ENCODE measurements at regions not wholly inside any gene's neighbourhood (a gene's known extent, or its start where the extent isn't known, plus 50 kb on each side); places are given as distances from the start of the nearest gene placed in this dataset.
A peak's percentile ranks its signal among the peaks of the same experiment; 100 is the strongest.

DNA sequence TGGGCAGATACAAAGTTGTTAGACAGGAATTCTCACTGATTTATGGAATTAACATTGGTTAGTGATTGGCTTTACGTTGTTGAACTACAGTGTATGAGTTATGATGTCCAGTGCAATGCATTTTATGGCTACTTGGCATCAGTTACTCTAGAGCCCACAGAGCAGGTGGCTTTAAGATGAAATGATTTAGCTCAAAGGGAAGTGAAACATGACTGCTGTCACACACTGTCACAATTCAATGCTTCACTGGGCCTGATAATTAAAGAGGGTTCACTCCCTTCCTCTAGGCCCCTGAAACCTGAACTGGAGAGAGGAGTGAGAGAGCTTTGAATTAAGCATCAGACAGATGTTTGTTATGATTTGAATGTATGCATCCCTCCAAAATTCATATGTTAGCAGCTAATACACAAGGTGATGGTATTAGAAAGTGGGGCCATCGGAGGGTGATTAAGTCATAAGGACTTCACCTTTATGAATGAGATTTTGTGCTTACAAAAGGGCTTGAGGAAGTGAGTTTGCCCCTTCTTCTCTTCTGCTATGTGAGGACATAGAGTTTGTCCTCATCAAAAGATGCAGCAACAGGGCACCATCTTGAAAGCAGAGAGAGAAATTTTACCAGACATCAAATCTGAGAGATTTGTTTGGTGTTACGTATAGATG is 175.8 kb upstream of the GRIN2B start:
- TF ChIP-seq CTCF (IDR thresholded peaks at IDR 0.05 in 4 of 5, conservative IDR thresholded peaks at IDR 0.05 in 1 of 5) (no peak), POLR2A (IDR thresholded peaks at IDR 0.05) (no peak)
- H3K27ac ChIP-seq, result no peak overlapping the region
- no peaks in the 10 kb centered on the region for H3K9me3 ChIP-seq
- no peak overlapping the region for H3K4me3 ChIP-seq
- ATAC-seq, result no peak
- intact Hi-C loops (cut with DNase I; ENCODE audit: low total_unique reads) (no loop called here), in situ Hi-C loops (cut with MboI; ENCODE audit: low sequenced_read_pairs in 4 of 4) (loop anchor here (25.0 kb wide), 4 partner anchors 295 to 1245 kb away; no protein-coding TSS in a partner anchor)
- H3K27me3 ChIP-seq, result no peaks in the 10 kb centered on the region
- DNase-seq, result no peak
- H3K36me3 ChIP-seq, result no peaks in the 10 kb centered on the region
- no peaks in the 10 kb centered on the region for H3K4me1 ChIP-seq

DNA sequence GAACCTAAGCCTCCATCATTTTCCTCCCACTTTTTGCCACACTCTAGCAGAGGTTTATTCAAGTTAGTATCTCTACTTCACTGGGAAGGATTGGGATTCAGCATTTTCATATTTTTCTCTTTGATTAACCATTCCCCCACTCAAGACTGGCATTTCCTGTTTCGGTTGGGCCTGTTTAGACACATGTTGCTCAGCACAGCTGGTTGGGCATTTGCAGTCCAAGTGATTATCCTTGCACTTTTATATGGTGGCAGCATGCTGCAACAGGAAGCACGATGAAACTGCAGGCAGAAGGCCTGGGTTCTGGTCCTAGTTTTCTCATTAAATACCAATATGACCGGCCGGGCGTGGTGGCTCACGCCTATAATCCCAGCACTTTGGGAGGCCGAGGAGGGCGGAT is 182.9 kb upstream of the GRIN2B start:
- in situ Hi-C loops (cut with MboI; ENCODE audit: low sequenced_read_pairs in 4 of 4), result loop anchor here (10.0 to 25.0 kb wide), 5 partner anchors 299 to 1252 kb away; no protein-coding TSS in a partner anchor
- H3K27me3 ChIP-seq, result no peaks in the 10 kb centered on the region
- DNase-seq (no peak), ATAC-seq (no peak)
- no peaks in the 10 kb centered on the region for H3K4me1 ChIP-seq
- no peak overlapping the region for H3K4me3 ChIP-seq
- no peaks in the 10 kb centered on the region for H3K36me3 ChIP-seq
- no peaks in the 10 kb centered on the region for H3K9me3 ChIP-seq
- H3K27ac ChIP-seq, result no peak overlapping the region
- TF ChIP-seq CTCF (IDR thresholded peaks at IDR 0.05 in 4 of 5, conservative IDR thresholded peaks at IDR 0.05 in 1 of 5) (no peak), POLR2A (IDR thresholded peaks at IDR 0.05) (no peak)
- intact Hi-C loops (cut with DNase I; ENCODE audit: low total_unique reads), result no loop called here

DNA sequence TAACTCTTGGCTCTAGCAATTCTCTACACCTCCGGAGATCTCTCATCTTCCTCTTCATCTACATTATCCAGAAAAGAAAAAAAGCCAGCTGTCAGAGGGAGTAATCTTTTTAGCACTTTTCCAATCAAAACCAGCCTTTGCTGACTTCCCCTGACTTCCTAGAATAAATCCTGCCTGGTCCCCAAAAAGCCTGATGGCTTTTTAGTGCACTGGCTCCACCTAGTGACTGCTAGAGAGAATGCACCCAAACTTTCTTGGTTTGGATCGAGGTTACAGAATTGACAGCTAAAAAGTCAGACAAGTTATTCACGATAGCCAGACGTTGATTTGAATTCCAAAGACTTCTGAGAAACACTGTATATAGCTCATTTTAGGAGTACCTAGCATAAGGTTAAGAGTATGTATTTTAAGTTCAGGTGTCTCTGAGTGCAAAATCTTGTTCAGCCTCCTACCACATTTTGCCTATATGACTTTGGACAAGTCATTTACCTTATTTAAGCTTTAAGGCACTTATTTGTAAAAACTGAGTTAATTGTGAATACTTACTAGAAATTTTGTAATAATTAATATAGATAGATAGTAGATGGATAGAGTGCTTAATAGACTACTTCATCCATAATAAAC is 185.7 kb upstream of the GRIN2B start:
- in situ Hi-C loops (cut with MboI; ENCODE audit: low sequenced_read_pairs in 4 of 4), result loop anchor here (10.0 to 25.0 kb wide), 5 partner anchors 302 to 1255 kb away; no protein-coding TSS in a partner anchor
- Histone ChIP-seq H3K36me3 (no peaks in the 10 kb centered on the region), H3K4me1 (no peaks in the 10 kb centered on the region), H3K27me3 (no peaks in the 10 kb centered on the region), H3K27ac (no peak overlapping the region), H3K9me3 (no peaks in the 10 kb centered on the region), H3K4me3 (no peak overlapping the region)
- no peak for DNase-seq
- TF ChIP-seq POLR2A (IDR thresholded peaks at IDR 0.05) (no peak), CTCF (IDR thresholded peaks at IDR 0.05 in 4 of 5, conservative IDR thresholded peaks at IDR 0.05 in 1 of 5) (peak; percentile 43 to 87 (median 69))
- intact Hi-C loops (cut with DNase I; ENCODE audit: low total_unique reads), result loop anchor here (2.0 to 5.0 kb wide), 2 partner anchors 305 to 888 kb away; no protein-coding TSS in a partner anchor
- ATAC-seq, result peak in 1 of 2 donors; percentile 42

GRCh38 chr12:14169281-14169680 is 187.9 kb upstream of the GRIN2B start:
- Histone ChIP-seq H3K27ac (no peak overlapping the region), H3K4me1 (no peaks in the 10 kb centered on the region), H3K36me3 (no peaks in the 10 kb centered on the region), H3K9me3 (no peaks in the 10 kb centered on the region), H3K27me3 (no peaks in the 10 kb centered on the region), H3K4me3 (no peak overlapping the region)
- no peak for TF ChIP-seq CTCF (IDR thresholded peaks at IDR 0.05 in 4 of 5, conservative IDR thresholded peaks at IDR 0.05 in 1 of 5)
- TF ChIP-seq POLR2A (IDR thresholded peaks at IDR 0.05), result no peak
- no peak for ATAC-seq
- no peak for DNase-seq
- intact Hi-C loops (cut with DNase I; ENCODE audit: low total_unique reads), result loop anchor here (5.0 kb wide), 1 partner anchor 307 kb away; no protein-coding TSS in a partner anchor
- in situ Hi-C loops (cut with MboI; ENCODE audit: low sequenced_read_pairs in 4 of 4), result loop anchor here (10.0 to 25.0 kb wide), 5 partner anchors 304 to 1257 kb away; no protein-coding TSS in a partner anchor
